HEK293 (cell line): ENCODE measurements at regions not wholly inside any gene's neighbourhood (a gene's known extent, or its start where the extent isn't known, plus 50 kb on each side); places are given as distances from the start of the nearest gene placed in this dataset.

Source experiments
- CTCF ChIA-PET: fragments of 350-600 bp; formaldehyde crosslinking; extraction: SDS; loops from one replicate; lab custom pipeline; 2021; ENCODE audit warnings: antibody characterized with exemption; lab: Yijun Ruan, JAX
- POLR2A ChIA-PET: fragments of 300-600 bp; formaldehyde crosslinking; extraction: SDS; loops from one replicate; lab custom pipeline; 2020; ENCODE audit warnings: antibody characterized with exemption, inconsistent platforms; lab: Yijun Ruan, JAX
- H3K27ac ChIP-seq: fragments of 200-500 bp; sonication (Bioruptor generic); 2 replicates; pipeline ENCODE4 v1.5.1; 2014; ENCODE audit warnings: low read depth, low read length, control low read depth, inconsistent platforms; ENCODE audit errors: extremely low read depth
- H3K36me3 ChIP-seq, 2 experiments: fragments of 200-500 bp in 1 of 2; sonication (Bioruptor generic) in 1 of 2; 1 replicate in 1 of 2; 2 replicates in 1 of 2; pipeline ENCODE4 v1.5.1; 2014 to 2017; ENCODE audit warnings: inconsistent platforms in 2 of 2, low read length in 2 of 2; ENCODE audit not compliant: control insufficient read depth in 2 of 2, insufficient read depth in 1 of 2
- H3K4me1 ChIP-seq: fragments of 200-500 bp; sonication (Bioruptor generic); 2 replicates; pipeline ENCODE4 v1.5.1; 2014; ENCODE audit warnings: mild to moderate bottlenecking, low read length, inconsistent platforms; ENCODE audit not compliant: control insufficient read depth, insufficient read depth
- H3K4me3 ChIP-seq: 2 replicates; pipeline ENCODE4 v1.5.1; 2011; ENCODE audit warnings: low read depth, mild to moderate bottlenecking, control low read depth, low read length, moderate library complexity
- H3K9me3 ChIP-seq: fragments of 200-500 bp; sonication (Bioruptor generic); 2 replicates; pipeline ENCODE4 v1.5.1; 2014; ENCODE audit warnings: low read depth, low read length, inconsistent platforms; ENCODE audit not compliant: control insufficient read depth, insufficient read depth
- FEZF1 ChIP-seq: fragments of 450-650 bp; formaldehyde crosslinking; IDR thresholded peaks from 2 replicates; pipeline ENCODE4 v1.5.1; 2016; ENCODE audit warnings: missing biosample characterization, missing genetic modification characterization
- GLI4 ChIP-seq: fragments of 450-650 bp; formaldehyde crosslinking; IDR thresholded peaks from 2 replicates; pipeline ENCODE4 v1.5.1; 2016; ENCODE audit warnings: missing biosample characterization, missing genetic modification characterization
- HOXD13 ChIP-seq: sonication (generic); formaldehyde crosslinking; IDR thresholded peaks from 2 replicates; pipeline ENCODE4 v1.8.0; 2022; ENCODE audit warnings: missing genetic modification reagents, borderline replicate concordance
- KLF7 ChIP-seq: fragments of 450-650 bp; formaldehyde crosslinking; IDR thresholded peaks from 2 replicates; pipeline ENCODE4 v1.5.1; 2016; ENCODE audit warnings: missing biosample characterization, missing genetic modification characterization, borderline replicate concordance
- MEIS1 ChIP-seq: sonication (generic); formaldehyde crosslinking; IDR thresholded peaks from 2 replicates; pipeline ENCODE4 v1.8.1; 2022; ENCODE audit warnings: missing genetic modification reagents, mild to moderate bottlenecking, borderline replicate concordance
- SCRT2 ChIP-seq: fragments of 450-650 bp; formaldehyde crosslinking; IDR thresholded peaks from 2 replicates; pipeline ENCODE4 v1.5.1; 2016; ENCODE audit warnings: missing biosample characterization, missing genetic modification characterization
- SETDB1 ChIP-seq: IDR thresholded peaks from one replicate; pipeline ENCODE4 v1.6.1; 2017; ENCODE audit warnings: mild to moderate bottlenecking, low read length, moderate library complexity, mixed read lengths; ENCODE audit not compliant: insufficient read length
- SP7 ChIP-seq: fragments of 450-650 bp; formaldehyde crosslinking; IDR thresholded peaks from 2 replicates; pipeline ENCODE4 v1.5.1; 2016; ENCODE audit warnings: missing biosample characterization, missing genetic modification characterization
- ZBTB1 ChIP-seq: fragments of 450-650 bp; formaldehyde crosslinking; IDR thresholded peaks from 2 replicates; pipeline ENCODE4 v1.5.1; 2016; ENCODE audit warnings: missing biosample characterization, missing genetic modification characterization
- ZBTB48 ChIP-seq: fragments of 450-650 bp; formaldehyde crosslinking; IDR thresholded peaks from 2 replicates; pipeline ENCODE4 v1.5.1; 2016; ENCODE audit warnings: missing biosample characterization, missing genetic modification characterization
- ZNF16 ChIP-seq: fragments of 450-650 bp; formaldehyde crosslinking; IDR thresholded peaks from 2 replicates; pipeline ENCODE4 v1.5.1; 2016; ENCODE audit warnings: low read depth, missing biosample characterization, missing genetic modification characterization
- ZNF211 ChIP-seq: fragments of 450-650 bp; formaldehyde crosslinking; IDR thresholded peaks from 2 replicates; pipeline ENCODE4 v1.5.1; 2016; ENCODE audit warnings: low read depth, missing biosample characterization, missing genetic modification characterization
- ZNF248 ChIP-seq: fragments of 450-650 bp; formaldehyde crosslinking; IDR thresholded peaks from 2 replicates; pipeline ENCODE4 v1.5.1; 2017; ENCODE audit warnings: missing biosample characterization, missing genetic modification characterization
- ZNF292 ChIP-seq: fragments of 450-650 bp; formaldehyde crosslinking; IDR thresholded peaks from 2 replicates; pipeline ENCODE4 v1.5.1; 2016; ENCODE audit warnings: low read depth, missing biosample characterization, missing genetic modification characterization, borderline replicate concordance
- ZNF37A ChIP-seq: fragments of 450-650 bp; IDR thresholded peaks from 2 replicates; pipeline ENCODE4 v1.5.1; 2018; ENCODE audit warnings: missing biosample characterization, missing genetic modification characterization
- ZNF426 ChIP-seq: fragments of 450-650 bp; formaldehyde crosslinking; IDR thresholded peaks from 2 replicates; pipeline ENCODE4 v1.5.1; 2017; ENCODE audit warnings: missing biosample characterization, missing genetic modification characterization, mild to moderate bottlenecking, inconsistent platforms, moderate library complexity
- ZNF433 ChIP-seq: fragments of 450-650 bp; formaldehyde crosslinking; IDR thresholded peaks from 2 replicates; pipeline ENCODE4 v1.5.1; 2016; ENCODE audit warnings: missing biosample characterization, missing genetic modification characterization, low read depth
- ZNF555 ChIP-seq: fragments of 450-650 bp; formaldehyde crosslinking; conservative IDR thresholded peaks from 2 replicates; pipeline ENCODE4 v1.5.1; 2017; ENCODE audit warnings: missing biosample characterization, mild to moderate bottlenecking, missing genetic modification characterization, inconsistent platforms
- ZSCAN23 ChIP-seq: fragments of 450-650 bp; formaldehyde crosslinking; IDR thresholded peaks from 2 replicates; pipeline ENCODE4 v1.5.1; 2016; ENCODE audit warnings: missing biosample characterization, missing genetic modification characterization
- TF ChIP-seq, protein P1 (sequence below): fragments of 450-650 bp; formaldehyde crosslinking; IDR thresholded peaks from 2 replicates; pipeline ENCODE4 v1.5.1; 2016; ENCODE audit warnings: missing biosample characterization, missing genetic modification characterization
- TF ChIP-seq, protein P2 (sequence below): fragments of 450-650 bp; formaldehyde crosslinking; optimal IDR thresholded peaks from 2 replicates; pipeline ENCODE3; 2016; ENCODE audit warnings: missing biosample characterization, mild to moderate bottlenecking, missing genetic modification characterization
- TF ChIP-seq, protein P3 (sequence below): fragments of 450-650 bp; formaldehyde crosslinking; IDR thresholded peaks from 2 replicates; pipeline ENCODE4 v1.5.1; 2016; ENCODE audit warnings: missing biosample characterization, missing genetic modification characterization
- TF ChIP-seq, protein P4 (sequence below): fragments of 450-650 bp; formaldehyde crosslinking; IDR thresholded peaks from 2 replicates; pipeline ENCODE4 v1.5.1; 2016; ENCODE audit warnings: missing biosample characterization, missing genetic modification characterization, borderline replicate concordance
- TF ChIP-seq, protein P5 (sequence below): fragments of 450-650 bp; formaldehyde crosslinking; IDR thresholded peaks from 2 replicates; pipeline ENCODE4 v1.5.1; 2016; ENCODE audit warnings: missing biosample characterization, missing genetic modification characterization
- TF ChIP-seq, protein P6 (sequence below): fragments of 450-650 bp; formaldehyde crosslinking; IDR thresholded peaks from 2 replicates; pipeline ENCODE4 v1.5.0; 2017; ENCODE audit warnings: missing biosample characterization, missing genetic modification characterization, borderline replicate concordance

DNA sequence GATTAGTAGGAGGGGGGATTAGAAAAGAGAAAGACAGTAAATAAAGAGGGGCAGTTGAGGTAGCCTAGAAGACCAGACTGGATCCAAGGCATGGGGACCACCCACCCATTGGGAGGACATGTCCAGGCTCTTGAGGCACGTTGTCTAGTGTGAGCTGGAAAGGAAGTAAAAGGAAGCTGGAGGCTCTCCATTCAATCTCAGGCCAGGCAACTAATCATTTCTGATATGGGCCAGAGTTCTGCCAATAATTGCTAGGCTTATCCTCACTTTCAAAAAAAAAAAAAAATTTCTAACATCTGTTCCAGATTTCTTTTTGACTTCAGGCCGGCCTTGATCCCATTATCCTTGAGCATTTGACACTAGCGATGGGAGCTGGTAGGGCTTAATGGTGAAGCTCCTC lies 476.1 kb downstream of the SOX6 start (continued):
- TF ChIP-seq, protein P1, sequence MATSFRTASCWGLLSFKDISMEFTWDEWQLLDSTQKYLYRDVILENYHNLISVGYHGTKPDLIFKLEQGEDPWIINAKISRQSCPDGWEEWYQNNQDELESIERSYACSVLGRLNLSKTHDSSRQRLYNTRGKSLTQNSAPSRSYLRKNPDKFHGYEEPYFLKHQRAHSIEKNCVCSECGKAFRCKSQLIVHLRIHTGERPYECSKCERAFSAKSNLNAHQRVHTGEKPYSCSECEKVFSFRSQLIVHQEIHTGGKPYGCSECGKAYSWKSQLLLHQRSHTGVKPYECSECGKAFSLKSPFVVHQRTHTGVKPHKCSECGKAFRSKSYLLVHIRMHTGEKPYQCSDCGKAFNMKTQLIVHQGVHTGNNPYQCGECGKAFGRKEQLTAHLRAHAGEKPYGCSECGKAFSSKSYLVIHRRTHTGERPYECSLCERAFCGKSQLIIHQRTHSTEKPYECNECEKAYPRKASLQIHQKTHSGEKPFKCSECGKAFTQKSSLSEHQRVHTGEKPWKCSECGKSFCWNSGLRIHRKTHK (tag by site-specific recombination) = no peak
- TF ChIP-seq GLI4 (tag by site-specific recombination) (no peak), ZBTB1 (tag by site-specific recombination) (no peak), SETDB1 (no peak), ZBTB48 (tag by site-specific recombination) (no peak), KLF7 (tag by site-specific recombination) (no peak), ZNF248 (no peak)
- TF ChIP-seq, protein P2, sequence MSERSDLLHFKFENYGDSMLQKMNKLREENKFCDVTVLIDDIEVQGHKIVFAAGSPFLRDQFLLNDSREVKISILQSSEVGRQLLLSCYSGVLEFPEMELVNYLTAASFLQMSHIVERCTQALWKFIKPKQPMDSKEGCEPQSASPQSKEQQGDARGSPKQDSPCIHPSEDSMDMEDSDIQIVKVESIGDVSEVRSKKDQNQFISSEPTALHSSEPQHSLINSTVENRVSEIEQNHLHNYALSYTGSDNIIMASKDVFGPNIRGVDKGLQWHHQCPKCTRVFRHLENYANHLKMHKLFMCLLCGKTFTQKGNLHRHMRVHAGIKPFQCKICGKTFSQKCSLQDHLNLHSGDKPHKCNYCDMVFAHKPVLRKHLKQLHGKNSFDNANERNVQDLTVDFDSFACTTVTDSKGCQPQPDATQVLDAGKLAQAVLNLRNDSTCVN (tag by site-specific recombination) = no peak

GRCh38 chr11:15882876-15883454 lies 473.4 kb downstream of the SOX6 start:
- Histone ChIP-seq H3K4me3 (no peak overlapping the region), H3K27ac (no peak overlapping the region), H3K9me3 (no peaks in the 10 kb centered on the region), H3K4me1 (no peaks in the 10 kb centered on the region), H3K36me3 (no peaks in the 10 kb centered on the region)
- CTCF ChIA-PET = no interaction called here
- TF ChIP-seq ZNF37A (tag by site-specific recombination) = no peak
- TF ChIP-seq ZNF426 (tag by site-specific recombination) = no peak
- TF ChIP-seq, protein P3, sequence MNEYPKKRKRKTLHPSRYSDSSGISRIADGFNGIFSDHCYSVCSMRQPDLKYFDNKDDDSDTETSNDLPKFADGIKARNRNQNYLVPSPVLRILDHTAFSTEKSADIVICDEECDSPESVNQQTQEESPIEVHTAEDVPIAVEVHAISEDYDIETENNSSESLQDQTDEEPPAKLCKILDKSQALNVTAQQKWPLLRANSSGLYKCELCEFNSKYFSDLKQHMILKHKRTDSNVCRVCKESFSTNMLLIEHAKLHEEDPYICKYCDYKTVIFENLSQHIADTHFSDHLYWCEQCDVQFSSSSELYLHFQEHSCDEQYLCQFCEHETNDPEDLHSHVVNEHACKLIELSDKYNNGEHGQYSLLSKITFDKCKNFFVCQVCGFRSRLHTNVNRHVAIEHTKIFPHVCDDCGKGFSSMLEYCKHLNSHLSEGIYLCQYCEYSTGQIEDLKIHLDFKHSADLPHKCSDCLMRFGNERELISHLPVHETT (tag by site-specific recombination) = no peak
- TF ChIP-seq, protein P4, sequence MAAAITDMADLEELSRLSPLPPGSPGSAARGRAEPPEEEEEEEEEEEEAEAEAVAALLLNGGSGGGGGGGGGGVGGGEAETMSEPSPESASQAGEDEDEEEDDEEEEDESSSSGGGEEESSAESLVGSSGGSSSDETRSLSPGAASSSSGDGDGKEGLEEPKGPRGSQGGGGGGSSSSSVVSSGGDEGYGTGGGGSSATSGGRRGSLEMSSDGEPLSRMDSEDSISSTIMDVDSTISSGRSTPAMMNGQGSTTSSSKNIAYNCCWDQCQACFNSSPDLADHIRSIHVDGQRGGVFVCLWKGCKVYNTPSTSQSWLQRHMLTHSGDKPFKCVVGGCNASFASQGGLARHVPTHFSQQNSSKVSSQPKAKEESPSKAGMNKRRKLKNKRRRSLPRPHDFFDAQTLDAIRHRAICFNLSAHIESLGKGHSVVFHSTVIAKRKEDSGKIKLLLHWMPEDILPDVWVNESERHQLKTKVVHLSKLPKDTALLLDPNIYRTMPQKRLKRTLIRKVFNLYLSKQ (tag by site-specific recombination) = no peak
- no peak for TF ChIP-seq ZNF292
- TF ChIP-seq MEIS1 (CRISPR knock-in tag) = no peak
- TF ChIP-seq ZNF555 = no peak
- TF ChIP-seq HOXD13 (CRISPR knock-in tag) = no peak
- TF ChIP-seq ZNF433 (tag by site-specific recombination) = no peak
- no peak for TF ChIP-seq SP7
- TF ChIP-seq, protein P5, sequence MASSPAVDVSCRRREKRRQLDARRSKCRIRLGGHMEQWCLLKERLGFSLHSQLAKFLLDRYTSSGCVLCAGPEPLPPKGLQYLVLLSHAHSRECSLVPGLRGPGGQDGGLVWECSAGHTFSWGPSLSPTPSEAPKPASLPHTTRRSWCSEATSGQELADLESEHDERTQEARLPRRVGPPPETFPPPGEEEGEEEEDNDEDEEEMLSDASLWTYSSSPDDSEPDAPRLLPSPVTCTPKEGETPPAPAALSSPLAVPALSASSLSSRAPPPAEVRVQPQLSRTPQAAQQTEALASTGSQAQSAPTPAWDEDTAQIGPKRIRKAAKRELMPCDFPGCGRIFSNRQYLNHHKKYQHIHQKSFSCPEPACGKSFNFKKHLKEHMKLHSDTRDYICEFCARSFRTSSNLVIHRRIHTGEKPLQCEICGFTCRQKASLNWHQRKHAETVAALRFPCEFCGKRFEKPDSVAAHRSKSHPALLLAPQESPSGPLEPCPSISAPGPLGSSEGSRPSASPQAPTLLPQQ (tag by site-specific recombination) = no peak
- TF ChIP-seq ZNF211 (tag by site-specific recombination) = no peak
- no peak for TF ChIP-seq ZNF248
- no peak for TF ChIP-seq ZSCAN23 (tag by site-specific recombination)
- TF ChIP-seq ZNF16 (tag by site-specific recombination) = no peak
- no peak for TF ChIP-seq FEZF1 (tag by site-specific recombination)
- TF ChIP-seq, protein P6, sequence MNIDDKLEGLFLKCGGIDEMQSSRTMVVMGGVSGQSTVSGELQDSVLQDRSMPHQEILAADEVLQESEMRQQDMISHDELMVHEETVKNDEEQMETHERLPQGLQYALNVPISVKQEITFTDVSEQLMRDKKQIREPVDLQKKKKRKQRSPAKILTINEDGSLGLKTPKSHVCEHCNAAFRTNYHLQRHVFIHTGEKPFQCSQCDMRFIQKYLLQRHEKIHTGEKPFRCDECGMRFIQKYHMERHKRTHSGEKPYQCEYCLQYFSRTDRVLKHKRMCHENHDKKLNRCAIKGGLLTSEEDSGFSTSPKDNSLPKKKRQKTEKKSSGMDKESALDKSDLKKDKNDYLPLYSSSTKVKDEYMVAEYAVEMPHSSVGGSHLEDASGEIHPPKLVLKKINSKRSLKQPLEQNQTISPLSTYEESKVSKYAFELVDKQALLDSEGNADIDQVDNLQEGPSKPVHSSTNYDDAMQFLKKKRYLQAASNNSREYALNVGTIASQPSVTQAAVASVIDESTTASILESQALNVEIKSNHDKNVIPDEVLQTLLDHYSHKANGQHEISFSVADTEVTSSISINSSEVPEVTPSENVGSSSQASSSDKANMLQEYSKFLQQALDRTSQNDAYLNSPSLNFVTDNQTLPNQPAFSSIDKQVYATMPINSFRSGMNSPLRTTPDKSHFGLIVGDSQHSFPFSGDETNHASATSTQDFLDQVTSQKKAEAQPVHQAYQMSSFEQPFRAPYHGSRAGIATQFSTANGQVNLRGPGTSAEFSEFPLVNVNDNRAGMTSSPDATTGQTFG (tag by site-specific recombination) = no peak
- TF ChIP-seq SCRT2 (tag by site-specific recombination) = no peak
- POLR2A ChIA-PET = no interaction called here
